CD1c-positive myeloid dendritic cell (primary cell): ENCODE measurements at regions not wholly inside any gene's neighbourhood (a gene's known extent, or its start where the extent isn't known, plus 50 kb on each side); places are given as distances from the start of the nearest gene placed in this dataset.

Source experiments
- DNase-seq: peaks from one replicate; pipeline ENCODE4 v3.0.0-alpha.2; 2016; ENCODE audit errors: extremely low spot score

DNA sequence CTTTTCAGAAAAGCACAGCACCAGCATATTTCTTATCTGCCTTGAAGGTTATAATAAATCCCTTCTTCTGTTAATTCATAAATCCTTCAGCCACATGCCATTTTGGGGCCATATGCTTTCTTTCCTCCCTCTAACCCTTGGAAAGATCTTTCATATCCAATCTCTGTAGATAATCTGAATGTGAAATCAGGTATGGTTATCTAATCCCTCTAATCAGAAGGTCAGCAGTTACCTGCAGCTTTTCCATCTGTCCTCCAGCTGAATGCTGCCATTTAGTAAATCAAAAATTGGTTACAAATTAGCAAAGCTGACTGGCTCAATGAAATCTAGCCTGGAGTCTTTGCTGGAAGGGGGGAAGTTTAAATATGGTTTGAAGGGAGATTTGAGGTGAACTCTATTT is 230.5 kb downstream of the PIK3C3 start:
- no peak for DNase-seq

DNA sequence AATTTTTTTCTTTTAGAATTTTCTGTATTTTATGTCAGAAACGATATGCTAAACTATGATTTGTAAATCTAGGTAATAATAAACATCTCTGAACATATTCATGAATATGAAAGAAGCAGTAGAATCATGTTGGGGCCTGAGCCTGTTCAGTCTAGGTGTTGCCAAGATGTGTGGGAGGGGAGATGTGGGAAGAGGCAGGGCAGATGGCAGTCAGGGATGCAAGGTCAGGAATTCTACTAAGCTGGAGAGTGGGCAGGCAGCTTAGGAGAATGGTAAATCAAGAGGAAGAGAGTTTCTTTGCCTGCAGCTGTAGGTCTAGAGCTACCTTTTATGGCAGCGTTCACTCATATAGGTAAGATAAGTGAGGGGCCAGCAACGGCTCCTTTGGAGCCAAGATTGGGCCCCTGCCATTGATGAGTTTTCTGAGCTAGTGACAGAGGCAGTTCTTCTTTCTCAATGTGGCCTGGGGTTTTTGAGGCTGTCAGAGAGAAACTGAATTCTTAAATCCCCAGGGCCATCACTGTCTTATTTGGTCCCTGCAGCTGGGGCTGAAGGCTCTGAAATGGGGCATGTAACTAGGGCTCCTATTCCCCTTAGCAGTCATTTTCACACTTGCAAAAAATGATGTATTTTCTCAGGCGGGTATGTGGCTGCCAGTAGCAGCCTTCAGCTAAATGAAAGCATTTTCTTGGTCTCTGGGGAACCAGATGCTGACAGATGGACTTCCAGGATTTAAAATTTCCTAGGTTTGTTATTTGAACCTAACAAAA is 232.8 kb downstream of the PIK3C3 start:
- no peak for DNase-seq

- DNase-seq, result no peak
Observed at GRCh38 chr18:42190643-42191042, 235.6 kb downstream of the PIK3C3 start.

DNA sequence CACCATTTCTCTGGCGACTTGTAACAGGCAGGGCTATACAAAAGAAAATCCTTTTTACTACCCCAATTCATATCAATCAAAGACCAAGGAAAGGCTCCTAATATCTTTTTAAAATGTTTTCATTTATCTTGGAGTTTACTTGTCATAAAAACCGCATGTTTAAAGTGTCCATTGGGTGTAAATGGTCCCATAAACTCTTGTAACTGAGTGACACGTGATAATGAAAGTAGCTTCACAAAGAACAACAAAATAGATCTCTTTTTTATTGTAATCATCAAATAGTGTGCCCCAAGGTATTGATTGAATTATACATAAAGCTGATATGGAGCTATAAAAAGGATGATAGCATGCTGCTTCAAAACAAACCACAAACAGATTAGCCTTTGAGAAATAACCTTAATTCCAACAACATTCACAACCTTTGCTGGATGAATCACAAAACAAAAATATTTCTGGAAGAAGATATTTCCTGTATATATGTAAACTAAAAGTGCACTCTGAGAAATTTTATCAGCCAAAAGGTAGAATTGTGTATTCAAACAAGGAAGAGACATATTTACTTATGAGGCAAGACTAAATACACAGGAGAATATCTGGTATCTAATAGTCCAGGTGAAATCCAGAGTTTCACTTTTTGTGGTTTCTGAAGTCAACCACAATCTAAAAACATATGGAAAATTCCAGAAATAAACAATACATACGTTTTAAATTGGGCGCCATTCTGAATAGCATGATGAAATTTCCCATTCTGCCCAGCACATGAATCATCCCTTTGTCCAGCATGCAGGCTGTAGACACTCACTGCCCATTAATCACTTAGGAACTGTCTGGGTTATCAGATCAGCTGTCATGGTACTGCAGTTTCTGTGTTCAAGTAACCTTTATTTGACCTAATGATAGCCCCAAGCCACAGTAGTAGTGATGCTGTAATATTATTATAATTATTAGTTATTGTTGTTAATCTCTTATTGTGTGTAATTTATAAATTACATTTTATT is 237.5 kb downstream of the PIK3C3 start:
- no peak for DNase-seq

DNA sequence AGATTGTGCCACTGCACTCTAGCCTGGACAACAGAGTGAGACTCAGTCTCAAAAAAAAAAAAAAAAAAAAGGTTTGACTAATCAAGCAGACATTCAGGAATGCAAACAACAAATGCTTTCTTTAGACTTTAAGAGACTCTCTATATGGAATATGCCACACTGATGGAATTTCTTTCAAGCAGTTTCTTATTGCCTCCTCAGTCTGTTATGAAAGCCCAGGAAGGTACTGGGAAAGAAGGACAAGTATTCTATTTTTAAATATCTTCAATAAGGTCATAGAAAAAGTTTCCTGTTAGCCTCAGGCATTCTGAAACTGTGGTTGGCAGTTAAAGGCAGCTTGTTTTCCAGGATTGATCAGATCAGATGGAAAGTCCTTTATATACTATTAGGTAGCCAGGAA is 241.6 kb downstream of the PIK3C3 start:
- no peak for DNase-seq

DNA sequence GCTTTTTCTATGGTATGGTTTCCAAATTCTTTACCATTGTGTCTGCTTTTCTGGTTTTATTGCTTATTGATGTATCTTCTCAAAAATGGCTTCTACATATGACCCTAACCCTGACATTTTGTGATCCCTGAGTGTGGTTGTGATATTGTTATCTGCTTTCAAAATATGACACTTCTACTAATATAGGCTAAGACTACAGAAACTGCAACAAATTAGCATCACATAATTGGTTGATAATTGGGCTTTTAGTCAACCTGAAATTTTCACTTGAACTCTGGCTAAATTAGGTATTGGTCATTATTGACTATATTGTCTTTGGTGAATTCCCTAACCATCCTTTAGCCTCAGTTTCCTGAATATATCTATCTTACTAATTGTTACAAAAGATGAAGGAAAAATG is 246.1 kb downstream of the PIK3C3 start:
- no peak for DNase-seq

GRCh38 chr18:42211201-42211600 is 256.2 kb downstream of the PIK3C3 start:
- DNase-seq, result no peak

DNA sequence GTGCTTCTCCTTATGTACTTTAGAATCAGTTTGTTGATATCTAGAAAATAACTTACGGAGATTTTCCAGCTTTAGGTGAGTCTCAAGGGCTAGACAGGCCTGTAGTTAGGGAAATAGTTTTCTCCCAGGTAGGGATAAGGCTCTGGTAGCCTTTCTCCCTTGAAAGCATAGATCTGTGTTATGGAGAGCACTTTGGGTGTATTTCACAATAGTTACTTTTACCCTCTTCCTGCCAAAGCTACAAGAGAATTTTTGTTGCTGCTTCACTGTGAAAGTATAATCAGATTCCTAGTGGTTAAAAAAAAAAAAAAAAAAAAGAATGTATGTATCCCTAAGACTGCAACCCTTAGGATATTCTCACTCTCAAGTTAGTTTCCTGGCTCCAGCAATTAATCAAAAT is 267.5 kb downstream of the PIK3C3 start:
- no peak for DNase-seq

- DNase-seq, result no peak
Observed at GRCh38 chr18:42228581-42228980, 273.5 kb downstream of the PIK3C3 start.

DNA sequence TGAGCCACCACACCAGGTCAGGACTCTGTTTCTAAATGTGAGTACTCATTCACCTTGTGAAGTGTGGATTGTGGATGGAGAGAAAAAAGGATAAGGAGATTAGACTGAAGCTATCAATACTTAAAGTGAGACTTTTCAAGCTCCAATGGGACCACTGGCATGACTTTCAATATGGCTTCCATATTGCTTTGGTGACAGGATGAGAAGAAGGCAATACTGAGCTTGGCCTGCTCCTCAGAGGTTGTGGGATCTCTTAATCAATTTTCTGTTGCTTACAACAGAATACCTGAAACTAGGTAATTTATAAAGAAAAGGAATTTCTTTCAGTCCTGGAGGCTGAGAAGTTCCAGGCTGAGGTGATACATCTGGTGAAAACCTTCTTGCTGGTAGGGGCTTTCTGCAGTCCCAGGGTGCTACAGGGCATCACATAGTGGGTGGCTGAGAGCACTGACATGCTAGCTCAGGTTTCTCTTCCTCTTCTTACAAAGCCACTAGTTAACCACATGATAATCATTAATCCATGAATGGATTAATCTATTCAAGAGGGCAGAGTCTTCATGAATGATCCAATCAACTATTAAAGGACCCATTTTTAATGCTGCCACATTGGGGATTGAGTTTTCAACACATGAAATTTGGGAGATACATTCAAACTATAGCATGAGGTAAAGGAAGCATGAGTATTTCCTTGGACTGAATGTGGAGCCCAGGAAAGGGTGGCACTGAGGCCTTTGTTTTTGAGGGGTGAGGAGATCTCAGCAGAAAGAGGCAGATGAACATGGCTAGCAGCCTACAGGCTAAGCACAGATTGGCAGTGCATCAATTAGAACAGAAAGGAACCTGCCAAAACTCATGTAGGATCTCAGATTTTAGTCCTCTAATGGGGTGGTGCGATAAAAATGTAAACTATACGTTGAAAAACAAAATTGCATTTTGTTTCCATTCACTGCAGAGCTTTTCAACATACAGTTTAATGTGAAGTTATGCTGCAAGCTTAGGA is 274.5 kb downstream of the PIK3C3 start:
- DNase-seq, result no peak

- DNase-seq, result no peak
Observed at GRCh38 chr18:42230636-42231035, 275.6 kb downstream of the PIK3C3 start.

DNA sequence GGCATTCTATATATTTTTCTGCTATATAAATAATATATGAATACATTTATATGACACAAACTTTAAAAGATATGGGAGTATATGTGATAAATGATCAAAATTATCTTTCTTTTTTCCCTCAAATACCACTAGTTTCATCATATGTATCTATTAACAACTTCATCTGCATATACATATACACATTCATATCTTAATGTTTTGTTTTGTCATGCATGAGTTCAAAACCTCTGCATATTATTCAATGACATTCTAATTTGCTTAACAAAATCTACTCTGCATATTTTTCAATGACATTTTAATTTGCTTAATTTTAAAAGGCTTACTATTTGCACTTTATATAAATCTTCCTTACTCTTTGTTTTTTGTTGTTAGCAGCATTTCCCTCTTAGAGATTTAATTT is 276.2 kb downstream of the PIK3C3 start:
- DNase-seq, result no peak

DNA sequence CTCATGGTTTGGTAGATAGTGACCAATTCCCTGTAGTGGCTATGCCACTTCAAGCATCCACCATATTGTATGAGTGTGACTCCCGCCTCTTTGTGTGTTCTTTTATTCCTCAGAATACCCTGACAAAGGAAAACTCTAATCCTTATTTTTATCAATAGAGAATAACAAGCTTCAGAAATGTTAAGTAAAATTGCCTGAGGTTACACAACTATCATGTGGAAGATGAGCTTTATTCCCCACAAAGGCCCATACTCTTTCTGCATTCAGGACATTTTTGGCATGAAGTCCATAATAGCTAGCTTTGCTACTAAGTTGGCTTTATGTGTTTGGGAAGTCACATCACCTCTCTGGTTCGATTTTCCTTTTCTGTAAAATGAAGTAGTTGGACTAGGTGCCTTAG is 276.8 kb downstream of the PIK3C3 start:
- no peak for DNase-seq

GRCh38 chr18:42233908-42234307 is 278.9 kb downstream of the PIK3C3 start:
- DNase-seq, result no peak

DNA sequence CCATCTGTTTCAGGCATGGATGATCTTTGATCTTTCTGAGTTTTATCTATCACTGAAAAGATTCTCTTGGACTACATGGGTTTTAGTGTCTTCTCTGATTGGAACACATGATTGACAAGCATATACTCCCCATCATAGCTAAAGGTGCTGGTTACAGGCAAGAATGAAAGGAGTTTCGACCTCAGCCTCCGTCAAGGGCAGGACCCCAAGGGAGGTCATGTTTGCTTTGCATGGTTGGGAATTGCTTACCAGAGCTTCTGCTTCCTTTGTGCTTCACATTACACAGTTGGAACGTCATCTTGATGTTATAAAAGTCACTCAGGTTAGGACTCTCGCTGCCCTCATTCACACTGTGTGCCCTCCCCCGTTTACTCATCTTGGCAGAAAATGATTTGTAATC is 287.7 kb downstream of the PIK3C3 start:
- no peak for DNase-seq

- no peak for DNase-seq
Observed at GRCh38 chr18:42245137-42245536, 290.1 kb downstream of the PIK3C3 start.

DNA sequence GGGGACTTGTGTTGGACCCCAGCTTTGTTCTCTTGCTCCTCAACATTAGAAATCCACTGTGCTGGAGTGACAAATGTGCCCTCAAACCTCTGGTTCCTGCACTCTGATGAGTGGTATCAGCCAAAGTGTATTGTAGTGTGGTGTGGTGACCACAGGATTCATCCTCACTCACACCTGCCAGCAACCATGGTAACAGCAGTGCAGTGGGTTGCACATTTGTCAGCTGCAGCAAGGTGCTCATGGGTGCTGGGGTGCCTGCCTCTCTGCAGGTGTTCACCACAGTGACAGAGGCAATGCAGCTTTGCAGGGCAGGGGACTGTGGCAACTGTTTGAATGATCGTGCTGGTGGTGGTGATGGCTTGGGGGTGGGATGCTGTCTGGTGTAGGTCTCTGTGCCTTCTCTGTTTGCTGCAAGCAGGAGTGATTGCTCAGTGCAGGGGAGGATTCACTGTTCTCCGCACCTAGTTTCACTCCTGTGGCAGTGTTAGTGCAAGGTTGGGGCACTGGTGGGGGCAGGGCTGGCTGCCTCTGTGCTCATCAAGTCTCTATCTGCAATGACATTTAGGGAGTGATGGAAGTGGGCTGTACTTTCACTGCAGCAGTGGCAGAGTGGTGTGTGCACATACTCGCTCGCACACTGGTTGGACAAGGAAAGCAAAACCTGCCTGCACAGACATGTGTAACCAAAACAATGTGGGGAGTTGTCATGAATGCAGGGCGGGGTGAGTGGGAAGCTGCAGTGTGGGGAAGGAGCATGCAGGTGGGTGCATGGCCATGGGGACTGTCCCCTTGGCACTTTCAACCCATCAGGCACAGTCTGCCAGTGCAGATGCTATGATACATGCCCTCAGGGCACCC is 301.1 kb downstream of the PIK3C3 start:
- DNase-seq, result no peak

DNA sequence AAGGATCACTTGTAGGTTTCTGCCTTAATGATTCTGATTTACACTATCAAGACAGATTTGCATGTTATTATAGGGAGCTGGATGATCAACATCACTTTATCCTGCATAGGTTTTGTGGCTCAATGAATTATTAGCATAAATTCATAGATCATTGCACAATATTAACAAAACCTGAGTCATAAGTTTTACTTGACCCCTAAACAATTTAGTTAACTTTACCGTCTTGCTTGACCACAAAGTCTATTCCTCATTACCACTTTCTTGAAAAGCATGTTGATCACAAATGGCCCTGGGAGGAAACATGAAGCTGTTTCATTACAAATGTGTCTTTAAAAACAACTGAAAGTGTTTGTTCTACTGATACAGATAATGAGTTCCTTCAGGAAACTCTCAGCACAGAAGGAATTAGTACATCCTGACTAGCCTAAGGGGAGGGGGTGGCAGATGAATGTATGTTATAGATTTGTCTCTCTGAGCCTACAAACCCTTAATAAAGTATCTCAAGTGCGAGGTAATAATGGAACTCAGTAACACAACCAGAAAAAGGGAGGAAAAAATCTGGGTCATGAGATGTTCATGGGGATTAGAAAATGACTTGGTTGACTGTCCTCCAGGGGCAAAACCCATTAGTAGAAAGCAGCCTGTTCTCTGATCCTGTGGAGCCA is 303.4 kb downstream of the PIK3C3 start:
- DNase-seq, result no peak

- DNase-seq, result no peak
Observed at GRCh38 chr18:42261731-42262130, 306.7 kb downstream of the PIK3C3 start.

- no peak for DNase-seq
Observed at GRCh38 chr18:42264497-42264896, 309.5 kb downstream of the PIK3C3 start.
